ENCODE measurements at regions not wholly inside any gene's neighbourhood (a gene's known extent, or its start where the extent isn't known, plus 50 kb on each side); places are given as distances from the start of the nearest gene placed in this dataset.

- H3K27me3 ChIP-seq (ENCODE audit: insufficient read depth, insufficient read length) = no peaks in the 10 kb centered on the region
These were observed 233.4 kb upstream of the S100G start for GRCh38 chrX:16416588-16416987.

GRCh38 chrX:16418650-16419049 is 231.3 kb upstream of the S100G start:
- no peak for TF ChIP-seq ZNF274 (IDR thresholded peaks at IDR 0.05; ENCODE audit: low read depth, low read length)
- TF ChIP-seq SUZ12 (IDR thresholded peaks at IDR 0.05; ENCODE audit: extremely low read depth, insufficient read depth, insufficient read length) = no peak
- TF ChIP-seq YY1 (IDR thresholded peaks at IDR 0.05; ENCODE audit: insufficient read depth, insufficient read length) = no peak
- H3K9me3 ChIP-seq (ENCODE audit: insufficient read depth, low read length) = peaks cover 3% of the 10 kb centered on the region; the same call in 1 of the 2 replicates
- no peak overlapping the region for H3K9ac ChIP-seq (ENCODE audit: insufficient read length, low read depth)
- no peaks in the 10 kb centered on the region for H3K4me1 ChIP-seq (ENCODE audit: insufficient read depth, insufficient read length)
- no peak overlapping the region for H3K4me3 ChIP-seq (ENCODE audit: insufficient read length, low read depth)
- H3K36me3 ChIP-seq (ENCODE audit: insufficient read depth, insufficient read length, low read length) = no peaks in the 10 kb centered on the region
- no peak for DNase-seq (ENCODE audit: low read depth, low spot score)
- H3K27me3 ChIP-seq (ENCODE audit: insufficient read depth, insufficient read length) = no peaks in the 10 kb centered on the region

More at GRCh38 chrX:16416588-16416987, 233.4 kb upstream of the S100G start:
- Histone ChIP-seq H3K36me3 (ENCODE audit: insufficient read depth, insufficient read length, low read length) (no peaks in the 10 kb centered on the region), H3K9ac (ENCODE audit: insufficient read length, low read depth) (no peak overlapping the region), H3K9me3 (ENCODE audit: insufficient read depth, low read length) (no peaks in the 10 kb centered on the region), H3K4me3 (ENCODE audit: insufficient read length, low read depth) (no peak overlapping the region), H3K4me1 (ENCODE audit: insufficient read depth, insufficient read length) (no peaks in the 10 kb centered on the region)
- TF ChIP-seq YY1 (IDR thresholded peaks at IDR 0.05; ENCODE audit: insufficient read depth, insufficient read length) (no peak), ZNF274 (IDR thresholded peaks at IDR 0.05; ENCODE audit: low read depth, low read length) (no peak), SUZ12 (IDR thresholded peaks at IDR 0.05; ENCODE audit: extremely low read depth, insufficient read depth, insufficient read length) (no peak)
- DNase-seq (ENCODE audit: low read depth, low spot score) = no peak

- no peaks in the 10 kb centered on the region for H3K9me3 ChIP-seq (ENCODE audit: insufficient read depth, low read length)
- TF ChIP-seq SUZ12 (IDR thresholded peaks at IDR 0.05; ENCODE audit: extremely low read depth, insufficient read depth, insufficient read length) = no peak
- TF ChIP-seq ZNF274 (IDR thresholded peaks at IDR 0.05; ENCODE audit: low read depth, low read length) = no peak
- TF ChIP-seq YY1 (IDR thresholded peaks at IDR 0.05; ENCODE audit: insufficient read depth, insufficient read length) = no peak
These were observed 222.3 kb upstream of the S100G start for GRCh38 chrX:16427668-16428067.

GRCh38 chrX:16429406-16429805 is 220.6 kb upstream of the S100G start:
- Histone ChIP-seq H3K4me1 (ENCODE audit: insufficient read depth, insufficient read length) (no peaks in the 10 kb centered on the region), H3K36me3 (ENCODE audit: insufficient read depth, insufficient read length, low read length) (no peaks in the 10 kb centered on the region), H3K4me3 (ENCODE audit: insufficient read length, low read depth) (no peak overlapping the region), H3K9ac (ENCODE audit: insufficient read length, low read depth) (no peak overlapping the region), H3K9me3 (ENCODE audit: insufficient read depth, low read length) (no peaks in the 10 kb centered on the region), H3K27me3 (ENCODE audit: insufficient read depth, insufficient read length) (no peaks in the 10 kb centered on the region)
- TF ChIP-seq YY1 (IDR thresholded peaks at IDR 0.05; ENCODE audit: insufficient read depth, insufficient read length) (no peak), ZNF274 (IDR thresholded peaks at IDR 0.05; ENCODE audit: low read depth, low read length) (no peak), SUZ12 (IDR thresholded peaks at IDR 0.05; ENCODE audit: extremely low read depth, insufficient read depth, insufficient read length) (no peak)
- DNase-seq (ENCODE audit: low read depth, low spot score) = no peak

More at GRCh38 chrX:16427668-16428067, 222.3 kb upstream of the S100G start:
- H3K4me1 ChIP-seq (ENCODE audit: insufficient read depth, insufficient read length) = no peaks in the 10 kb centered on the region
- no peaks in the 10 kb centered on the region for H3K27me3 ChIP-seq (ENCODE audit: insufficient read depth, insufficient read length)
- no peak overlapping the region for H3K4me3 ChIP-seq (ENCODE audit: insufficient read length, low read depth)
- no peak for DNase-seq (ENCODE audit: low read depth, low spot score)
- no peaks in the 10 kb centered on the region for H3K36me3 ChIP-seq (ENCODE audit: insufficient read depth, insufficient read length, low read length)
- H3K9ac ChIP-seq (ENCODE audit: insufficient read length, low read depth) = no peak overlapping the region

GRCh38 chrX:16431266-16431665 is 218.7 kb upstream of the S100G start:
- no peaks in the 10 kb centered on the region for H3K27me3 ChIP-seq (ENCODE audit: insufficient read depth, insufficient read length)
- no peaks in the 10 kb centered on the region for H3K4me1 ChIP-seq (ENCODE audit: insufficient read depth, insufficient read length)
- H3K36me3 ChIP-seq (ENCODE audit: insufficient read depth, insufficient read length, low read length) = no peaks in the 10 kb centered on the region
- TF ChIP-seq SUZ12 (IDR thresholded peaks at IDR 0.05; ENCODE audit: extremely low read depth, insufficient read depth, insufficient read length) = no peak
- TF ChIP-seq YY1 (IDR thresholded peaks at IDR 0.05; ENCODE audit: insufficient read depth, insufficient read length) = no peak
- TF ChIP-seq ZNF274 (IDR thresholded peaks at IDR 0.05; ENCODE audit: low read depth, low read length) = no peak
- no peak overlapping the region for H3K9ac ChIP-seq (ENCODE audit: insufficient read length, low read depth)
- DNase-seq (ENCODE audit: low read depth, low spot score) = no peak
- H3K9me3 ChIP-seq (ENCODE audit: insufficient read depth, low read length) = no peaks in the 10 kb centered on the region
- H3K4me3 ChIP-seq (ENCODE audit: insufficient read length, low read depth) = no peak overlapping the region

- Histone ChIP-seq H3K9me3 (ENCODE audit: insufficient read depth, low read length) (no peaks in the 10 kb centered on the region), H3K36me3 (ENCODE audit: insufficient read depth, insufficient read length, low read length) (no peaks in the 10 kb centered on the region), H3K9ac (ENCODE audit: insufficient read length, low read depth) (no peak overlapping the region), H3K4me1 (ENCODE audit: insufficient read depth, insufficient read length) (no peaks in the 10 kb centered on the region), H3K27me3 (ENCODE audit: insufficient read depth, insufficient read length) (no peaks in the 10 kb centered on the region), H3K4me3 (ENCODE audit: insufficient read length, low read depth) (no peak overlapping the region)
- TF ChIP-seq YY1 (IDR thresholded peaks at IDR 0.05; ENCODE audit: insufficient read depth, insufficient read length) = no peak
- TF ChIP-seq ZNF274 (IDR thresholded peaks at IDR 0.05; ENCODE audit: low read depth, low read length) = no peak
- no peak for TF ChIP-seq SUZ12 (IDR thresholded peaks at IDR 0.05; ENCODE audit: extremely low read depth, insufficient read depth, insufficient read length)
- DNase-seq (ENCODE audit: low read depth, low spot score) = no peak
These were observed 216.9 kb upstream of the S100G start for GRCh38 chrX:16433021-16433420.

GRCh38 chrX:16435399-16435986 is 214.5 kb upstream of the S100G start:
- Histone ChIP-seq H3K9me3 (ENCODE audit: insufficient read depth, low read length) (no peaks in the 10 kb centered on the region), H3K36me3 (ENCODE audit: insufficient read depth, insufficient read length, low read length) (no peaks in the 10 kb centered on the region), H3K27me3 (ENCODE audit: insufficient read depth, insufficient read length) (no peaks in the 10 kb centered on the region), H3K4me1 (ENCODE audit: insufficient read depth, insufficient read length) (no peaks in the 10 kb centered on the region), H3K9ac (ENCODE audit: insufficient read length, low read depth) (no peak overlapping the region), H3K4me3 (ENCODE audit: insufficient read length, low read depth) (no peak overlapping the region)
- DNase-seq (ENCODE audit: low read depth, low spot score) = no peak
- TF ChIP-seq ZNF274 (IDR thresholded peaks at IDR 0.05; ENCODE audit: low read depth, low read length) = no peak
- no peak for TF ChIP-seq SUZ12 (IDR thresholded peaks at IDR 0.05; ENCODE audit: extremely low read depth, insufficient read depth, insufficient read length)
- TF ChIP-seq YY1 (IDR thresholded peaks at IDR 0.05; ENCODE audit: insufficient read depth, insufficient read length) = no peak
